ENCODE measurements at regions not wholly inside any gene's neighbourhood (a gene's known extent, or its start where the extent isn't known, plus 50 kb on each side); places are given as distances from the start of the nearest gene placed in this dataset.
A peak's percentile ranks its signal among the peaks of the same experiment; 100 is the strongest.

DNA sequence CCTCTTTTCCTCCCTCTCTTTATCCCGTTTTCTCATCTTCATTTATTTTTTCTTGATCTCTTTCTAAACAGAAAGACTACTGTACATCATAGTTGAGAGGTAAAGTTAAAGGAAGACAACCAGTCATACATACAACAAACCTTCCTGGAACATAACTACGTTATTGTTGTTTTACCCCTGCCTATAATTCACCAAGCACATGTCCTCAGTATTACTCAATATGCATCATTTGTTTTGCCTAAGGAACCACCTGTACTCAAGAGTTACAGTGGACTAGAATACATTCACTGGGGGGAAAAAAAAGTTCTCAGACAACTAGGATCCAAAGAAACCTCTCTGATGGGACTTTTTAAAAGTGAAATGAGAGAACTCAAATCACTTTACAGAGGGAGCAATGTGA is 344.7 kb upstream of the RBMS3 start:
- Histone ChIP-seq H3K4me1 (no peaks in the 10 kb centered on the region), H3K4me3 (no peak overlapping the region), H3K27me3 (no peaks in the 10 kb centered on the region), H3K9me3 (ENCODE audit: low read depth) (no peaks in the 10 kb centered on the region), H4K20me1 (ENCODE audit: low read depth) (no peaks in the 10 kb centered on the region), H3F3A (ENCODE audit: low read depth) (no peaks in the 10 kb centered on the region), H3K79me2 (ENCODE audit: low read depth) (no peaks in the 10 kb centered on the region), H3K4me2 (no peak overlapping the region), H3K36me3 (no peaks in the 10 kb centered on the region), H2AFZ (replicated peaks) (no peak overlapping the region), H3K27ac (no peak overlapping the region), H3K9ac (no peak overlapping the region)
- Mint-ChIP-seq H3K36me3 (no peaks in the 10 kb centered on the region), H3K27me3 (ENCODE audit: insufficient read depth, low read depth) (peaks cover 2% of the 10 kb centered on the region), H3K4me3 (no peak overlapping the region), H3K4me1 (peaks cover 5% of the 10 kb centered on the region), H3K27ac (no peak overlapping the region), H3K9me3 (no peaks in the 10 kb centered on the region)
- DNase-seq (ENCODE audit: low spot score): no peak
- TF ChIP-seq EZH2 (IDR thresholded peaks at IDR 0.05): no peak
- TF ChIP-seq CTCF (IDR thresholded peaks at IDR 0.05): no peak
- TF ChIP-seq EZH2phosphoT487 (IDR thresholded peaks at IDR 0.05): no peak

DNA sequence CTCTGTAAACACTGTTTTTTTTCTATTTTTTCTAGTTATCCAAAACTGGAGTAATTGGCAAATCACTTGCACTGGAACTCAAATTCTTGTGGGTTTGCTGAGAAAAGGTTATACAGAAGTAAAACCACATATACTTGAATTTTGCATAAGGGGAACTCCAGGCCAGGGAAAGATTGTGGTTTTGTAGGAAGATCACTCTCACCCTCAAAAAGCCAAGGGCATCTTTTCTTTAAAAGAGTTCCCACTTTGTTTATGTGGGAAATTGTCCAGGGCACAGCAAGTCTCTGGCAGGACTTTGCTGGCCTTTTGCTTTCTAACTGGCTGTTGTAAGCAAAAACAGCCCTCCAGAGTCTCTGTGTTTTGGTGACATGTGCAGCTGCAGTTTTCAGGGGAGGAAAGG is 340.3 kb upstream of the RBMS3 start:
- H3K27ac ChIP-seq: no peak overlapping the region
- H3K9me3 ChIP-seq (ENCODE audit: low read depth): no peaks in the 10 kb centered on the region
- H3K36me3 Mint-ChIP-seq: no peaks in the 10 kb centered on the region
- no peaks in the 10 kb centered on the region for H3K4me1 ChIP-seq
- H2AFZ ChIP-seq (replicated peaks): peak overlapping the region; percentile 74
- no peaks in the 10 kb centered on the region for H4K20me1 ChIP-seq (ENCODE audit: low read depth)
- no peaks in the 10 kb centered on the region for H3K27me3 ChIP-seq
- DNase-seq (ENCODE audit: low spot score): no peak
- H3K4me1 Mint-ChIP-seq: peaks cover 13% of the 10 kb centered on the region
- H3K9ac ChIP-seq: no peak overlapping the region
- peaks cover 3% of the 10 kb centered on the region for H3K9me3 Mint-ChIP-seq
- no peak overlapping the region for H3K4me3 Mint-ChIP-seq
- H3K27me3 Mint-ChIP-seq (ENCODE audit: insufficient read depth, low read depth): no peaks in the 10 kb centered on the region
- H3F3A ChIP-seq (ENCODE audit: low read depth): no peaks in the 10 kb centered on the region
- TF ChIP-seq EZH2 (IDR thresholded peaks at IDR 0.05): no peak
- no peak for TF ChIP-seq EZH2phosphoT487 (IDR thresholded peaks at IDR 0.05)
- no peak for TF ChIP-seq CTCF (IDR thresholded peaks at IDR 0.05)
- no peak overlapping the region for H3K4me3 ChIP-seq
- H3K4me2 ChIP-seq: no peak overlapping the region
- no peaks in the 10 kb centered on the region for H3K79me2 ChIP-seq (ENCODE audit: low read depth)
- H3K27ac Mint-ChIP-seq: peak overlapping the region; percentile 80
- no peaks in the 10 kb centered on the region for H3K36me3 ChIP-seq

- Histone ChIP-seq H3K79me2 (ENCODE audit: low read depth) (no peaks in the 10 kb centered on the region), H4K20me1 (ENCODE audit: low read depth) (no peaks in the 10 kb centered on the region), H3K9me3 (ENCODE audit: low read depth) (no peaks in the 10 kb centered on the region), H2AFZ (replicated peaks) (peak overlapping the region; percentile 74), H3K4me1 (no peaks in the 10 kb centered on the region), H3K36me3 (no peaks in the 10 kb centered on the region), H3K27me3 (no peaks in the 10 kb centered on the region), H3K4me2 (no peak overlapping the region), H3K27ac (no peak overlapping the region), H3K9ac (no peak overlapping the region), H3K4me3 (no peak overlapping the region), H3F3A (ENCODE audit: low read depth) (no peaks in the 10 kb centered on the region)
- peaks cover 13% of the 10 kb centered on the region for H3K4me1 Mint-ChIP-seq
- peak overlapping the region; percentile 80 for H3K27ac Mint-ChIP-seq
- no peak overlapping the region for H3K4me3 Mint-ChIP-seq
- H3K36me3 Mint-ChIP-seq: no peaks in the 10 kb centered on the region
- peaks cover 3% of the 10 kb centered on the region for H3K9me3 Mint-ChIP-seq
- no peak for DNase-seq (ENCODE audit: low spot score)
- H3K27me3 Mint-ChIP-seq (ENCODE audit: insufficient read depth, low read depth): no peaks in the 10 kb centered on the region
- no peak for TF ChIP-seq EZH2phosphoT487 (IDR thresholded peaks at IDR 0.05)
- no peak for TF ChIP-seq CTCF (IDR thresholded peaks at IDR 0.05)
- TF ChIP-seq EZH2 (IDR thresholded peaks at IDR 0.05): no peak
Measured at GRCh38 chr3:28940994-28941393, 339.9 kb upstream of the RBMS3 start.
